Right ventricle myocardium inferior (tissue), 1 donor: ENCODE measurements at regions not wholly inside any gene's neighbourhood (a gene's known extent, or its start where the extent isn't known, plus 50 kb on each side); places are given as distances from the start of the nearest gene placed in this dataset.
"Not testable (repeated sequence)": the region's sequence is repeated elsewhere in the genome, so short reads cannot be mapped to it uniquely, and the experiment has no call there.

ENCODE experiments used
- ATAC-seq: fragments of 200-7000 bp; cut with Tn5 transposase; one replicate; pipeline ENCODE4 v1.9.1; 2020; ENCODE audit warnings: mild to moderate bottlenecking, moderate library complexity
- DNase-seq: peaks from one replicate; pipeline ENCODE4 v3.0.0; 2021; ENCODE audit errors: missing footprints
- intact Hi-C: fragments of 100-400 bp; cut with DNase I; formaldehyde crosslinking; loops from one replicate; pipeline ENCODE4 v1.11.0; 2022
- donor health status: DM: no; HTN: yes; CAD: no; lungs with severe emphysema.

GRCh38 chr3:168981396-168981795, 682.1 kb downstream of the MECOM start:
- ATAC-seq: no peak
- no peak for DNase-seq

GRCh38 chr3:168977716-168978374, 685.7 kb downstream of the MECOM start:
- no peak for DNase-seq
- ATAC-seq: peak; percentile 60
- intact Hi-C loops: no loop called here

More at GRCh38 chr3:168981396-168981795, 682.1 kb downstream of the MECOM start:
- intact Hi-C loops: no loop called here

GRCh38 chr3:168976969-168977368, 686.5 kb downstream of the MECOM start:
- intact Hi-C loops: no loop called here
- DNase-seq (no peak), ATAC-seq (no peak)

- no peak for ATAC-seq
- DNase-seq: no peak
- intact Hi-C loops: no loop called here
These were observed 687.9 kb downstream of the MECOM start for GRCh38 chr3:168975576-168975975.

GRCh38 chr3:168974617-168975403, 688.7 kb downstream of the MECOM start:
- intact Hi-C loops: no loop called here
- no peak for DNase-seq
- no peak for ATAC-seq

- DNase-seq (no peak), ATAC-seq (no peak)
- intact Hi-C loops: no loop called here
These were observed 689.6 kb downstream of the MECOM start for GRCh38 chr3:168973897-168974296.

- no peak for ATAC-seq
- intact Hi-C loops: no loop called here
- DNase-seq: no peak
These were observed 690.3 kb downstream of the MECOM start for GRCh38 chr3:168973206-168973605.

GRCh38 chr3:168968609-168969008, 694.9 kb downstream of the MECOM start:
- DNase-seq (no peak), ATAC-seq (no peak)
- intact Hi-C loops: no loop called here

GRCh38 chr3:168964736-168965135, 698.8 kb downstream of the MECOM start:
- ATAC-seq (no peak), DNase-seq (no peak)
- intact Hi-C loops: no loop called here

GRCh38 chr3:168961271-168961670, 702.2 kb downstream of the MECOM start:
- no peak for ATAC-seq
- intact Hi-C loops: no loop called here
- DNase-seq: no peak

GRCh38 chr3:168959731-168960130, 703.8 kb downstream of the MECOM start:
- DNase-seq (no peak), ATAC-seq (no peak)
- intact Hi-C loops: no loop called here

- ATAC-seq (no peak), DNase-seq (no peak)
- intact Hi-C loops: no loop called here
These were observed 705.0 kb downstream of the MECOM start for GRCh38 chr3:168958466-168958865.

GRCh38 chr3:168956076-168956475, 707.4 kb downstream of the MECOM start:
- no peak for ATAC-seq
- DNase-seq: no peak
- intact Hi-C loops: no loop called here

- no peak for ATAC-seq
- intact Hi-C loops: no loop called here
These were observed 711.0 kb downstream of the MECOM start for GRCh38 chr3:168952551-168952950.

GRCh38 chr3:168951884-168952283, 711.6 kb downstream of the MECOM start:
- ATAC-seq: no peak
- intact Hi-C loops: no loop called here
- no peak for DNase-seq

More at GRCh38 chr3:168952551-168952950, 711.0 kb downstream of the MECOM start:
- DNase-seq: no peak

- ATAC-seq (no peak), DNase-seq (no peak)
- intact Hi-C loops: no loop called here
These were observed 712.1 kb downstream of the MECOM start for GRCh38 chr3:168951368-168951767.

- intact Hi-C loops: no loop called here
- no peak for ATAC-seq
These were observed 712.9 kb downstream of the MECOM start for GRCh38 chr3:168950622-168951021.

GRCh38 chr3:168939651-168940238, 723.8 kb downstream of the MECOM start:
- DNase-seq (no peak), ATAC-seq (no peak)
- intact Hi-C loops: no loop called here

More at GRCh38 chr3:168950622-168951021, 712.9 kb downstream of the MECOM start:
- DNase-seq: no peak

- ATAC-seq (no peak), DNase-seq (no peak)
- intact Hi-C loops: no loop called here
These were observed 729.9 kb downstream of the MECOM start for GRCh38 chr3:168933614-168934013.

- intact Hi-C loops, ATAC-seq, DNase-seq: not testable (repeated sequence)
These were observed 733.5 kb downstream of the MECOM start for GRCh38 chr3:168929997-168930396.
